ENCODE measurements at regions not wholly inside any gene's neighbourhood (a gene's known extent, or its start where the extent isn't known, plus 50 kb on each side); places are given as distances from the start of the nearest gene placed in this dataset.

GRCh38 chr20:40284611-40285010 is 404.4 kb downstream of the MAFB start:
- no peak for TF ChIP-seq POLR2A (IDR thresholded peaks at IDR 0.05; ENCODE audit: low read length)
- no peak for TF ChIP-seq GATA1 (IDR thresholded peaks at IDR 0.05; ENCODE audit: low read depth, low read length)
